HG02610 (cell line): ENCODE measurements at regions not wholly inside any gene's neighbourhood (a gene's known extent, or its start where the extent isn't known, plus 50 kb on each side); places are given as distances from the start of the nearest gene placed in this dataset.
A peak's percentile ranks its signal among the peaks of the same experiment; 100 is the strongest.

Experiments used
- ATAC-seq: cut with Tn5 transposase; IDR thresholded peaks from one replicate; pipeline ENCODE4 v1.9.1; 2021; ENCODE audit warnings: mild to moderate bottlenecking, moderate library complexity; ENCODE audit not compliant: unreplicated experiment

DNA sequence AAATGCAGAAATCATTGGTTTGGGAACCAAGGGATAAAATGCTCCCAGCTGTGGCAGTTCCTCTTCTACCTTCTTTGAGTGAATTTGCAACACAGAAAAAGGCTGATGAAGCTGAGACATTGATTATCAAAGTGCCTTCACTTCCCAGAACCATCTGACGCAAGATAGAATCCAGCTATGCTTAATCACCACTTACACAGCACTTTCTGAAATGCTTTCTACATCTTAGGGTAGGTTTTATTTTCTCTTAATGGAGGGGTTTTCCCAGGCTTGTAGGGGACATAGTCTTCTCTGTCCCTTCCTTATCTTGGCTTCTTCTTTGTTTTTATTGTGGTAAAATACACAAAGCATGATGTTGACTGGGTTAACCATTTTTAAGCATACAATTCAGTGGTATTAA lies 332.6 kb upstream of the ZNF32 start:
- ATAC-seq = no peak

DNA sequence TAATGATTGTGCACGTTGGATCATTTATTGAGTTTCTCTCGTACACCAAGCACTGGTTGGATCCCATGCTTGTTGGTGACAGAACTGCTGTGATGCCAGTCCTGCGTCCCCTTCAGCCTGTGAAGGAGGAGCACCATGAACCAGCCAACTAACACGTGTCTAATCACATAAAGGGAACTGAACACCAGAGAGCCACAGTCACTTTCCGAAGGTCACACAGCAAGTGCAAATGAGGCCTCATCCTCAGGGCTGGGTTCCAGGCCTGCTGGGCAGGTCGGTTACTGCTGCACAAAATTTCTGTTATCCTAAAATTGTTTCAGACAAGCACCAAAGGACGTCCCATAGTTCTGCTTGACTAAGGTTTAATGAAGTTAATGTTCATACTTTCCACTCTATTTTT lies 332.0 kb upstream of the ZNF32 start:
- no peak for ATAC-seq

DNA sequence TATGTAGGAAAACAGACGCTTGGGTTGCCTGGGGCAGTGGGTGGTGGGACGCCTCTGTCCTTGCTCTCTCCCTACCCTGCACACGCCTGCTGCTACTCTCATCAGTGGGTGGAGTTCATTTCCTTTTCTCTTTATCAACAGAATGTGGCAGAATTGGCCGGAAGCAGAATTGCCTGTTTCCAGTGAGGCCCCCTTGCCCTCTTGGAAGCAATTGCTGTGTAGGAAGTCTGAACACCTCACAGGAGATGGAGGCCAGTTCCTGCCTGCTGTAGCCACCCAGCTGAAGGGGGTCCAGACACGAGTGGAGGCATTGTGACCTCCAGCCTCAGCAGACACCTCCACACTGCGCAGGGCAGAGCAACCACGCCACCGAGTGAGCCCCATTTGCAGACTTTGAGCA lies 331.6 kb upstream of the ZNF32 start:
- ATAC-seq = no peak

DNA sequence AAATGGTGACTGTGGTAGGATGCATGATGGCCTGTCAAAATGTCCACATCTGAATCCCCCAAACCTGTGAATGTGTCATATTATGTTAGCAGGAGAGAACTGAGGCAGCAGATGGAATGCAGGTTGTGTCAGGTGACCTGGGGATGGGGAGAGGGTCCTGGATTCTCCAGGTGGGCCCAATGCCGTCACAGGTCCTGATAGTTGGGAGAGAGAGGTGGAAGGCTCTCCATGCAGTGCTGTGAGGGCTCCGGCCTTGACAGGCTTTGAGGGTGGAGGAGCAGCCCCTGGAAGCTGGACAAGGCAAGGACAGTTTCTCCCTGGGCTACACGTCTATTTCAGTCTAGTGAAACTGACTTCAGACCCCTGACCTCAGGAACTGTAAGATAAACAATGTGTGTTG lies 330.9 kb upstream of the ZNF32 start:
- no peak for ATAC-seq

DNA sequence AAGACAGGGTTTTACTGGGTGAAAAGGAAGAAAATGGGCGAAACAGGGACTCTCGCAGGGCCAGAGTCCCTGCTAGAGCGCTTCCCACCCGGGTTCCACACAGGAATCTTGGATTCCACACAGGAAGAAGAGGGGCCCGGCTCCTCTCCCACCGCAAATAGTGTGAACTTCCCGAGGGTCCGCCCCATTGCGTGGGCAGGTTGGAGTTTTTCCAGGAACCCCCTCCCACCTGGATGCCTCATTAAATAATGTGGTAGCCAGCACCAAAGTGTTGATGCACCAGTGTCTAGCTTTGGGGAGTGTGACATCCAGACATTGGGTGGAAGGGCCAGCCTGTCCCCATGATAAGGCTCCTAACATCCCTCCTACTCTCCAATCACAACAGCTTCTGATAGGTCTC lies 330.3 kb upstream of the ZNF32 start:
- ATAC-seq = no peak

DNA sequence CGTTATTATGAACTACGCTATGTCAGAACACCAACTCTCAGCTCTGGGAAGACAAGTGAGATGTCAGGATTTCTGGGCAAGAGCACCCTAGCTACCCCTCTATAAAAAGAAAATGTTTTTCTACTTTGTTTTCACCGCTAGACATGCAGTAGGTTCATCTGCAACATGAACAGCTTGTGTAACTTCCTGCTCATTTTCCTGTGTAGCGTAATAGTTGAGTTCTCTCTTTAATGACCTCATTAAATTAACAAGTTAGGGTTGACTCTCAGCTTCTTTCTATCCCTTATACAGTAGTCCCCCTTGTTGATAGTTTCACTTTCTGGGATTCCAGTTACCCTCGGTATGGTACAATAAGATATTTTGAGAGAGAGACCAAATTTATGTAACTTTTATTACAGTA lies 329.4 kb upstream of the ZNF32 start:
- no peak for ATAC-seq

DNA sequence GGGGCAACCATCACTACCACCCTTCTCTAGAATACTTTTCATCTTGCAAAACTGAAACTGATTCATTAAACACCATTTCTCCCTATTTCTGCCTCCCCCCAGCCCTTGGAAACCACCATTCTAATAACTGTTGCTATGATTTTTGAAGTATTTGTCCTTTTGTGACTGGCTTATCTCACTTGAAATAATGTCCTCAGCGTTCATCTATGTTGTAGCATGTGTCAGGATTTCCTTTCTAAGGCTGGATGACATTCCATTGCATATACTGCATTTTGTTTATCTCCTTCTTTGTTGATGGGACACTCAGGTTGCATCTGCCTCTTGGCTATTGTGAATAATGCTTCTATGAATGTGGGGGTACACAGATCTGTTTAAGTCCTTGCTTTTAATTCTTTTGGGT lies 327.6 kb upstream of the ZNF32 start:
- no peak for ATAC-seq

DNA sequence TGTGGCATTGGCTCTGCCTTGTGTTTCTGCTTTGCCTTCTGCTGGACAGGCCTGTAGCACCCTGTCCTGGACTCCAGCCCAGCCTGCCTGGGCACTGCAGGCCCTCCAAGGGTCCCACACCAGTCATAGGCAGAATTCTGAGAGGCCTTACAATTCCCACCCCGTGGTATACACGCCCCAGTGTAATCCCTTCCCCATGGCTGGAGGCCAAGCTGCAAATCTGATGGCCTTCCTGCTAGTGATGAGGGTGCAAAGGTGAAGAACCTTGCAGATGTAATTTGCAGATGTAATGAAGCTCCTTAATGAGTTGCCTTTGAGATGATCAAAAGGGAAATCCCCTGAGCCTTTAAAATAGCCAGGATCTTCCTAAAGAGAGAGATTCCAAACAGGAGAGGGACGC lies 325.1 kb upstream of the ZNF32 start:
- ATAC-seq = no peak

DNA sequence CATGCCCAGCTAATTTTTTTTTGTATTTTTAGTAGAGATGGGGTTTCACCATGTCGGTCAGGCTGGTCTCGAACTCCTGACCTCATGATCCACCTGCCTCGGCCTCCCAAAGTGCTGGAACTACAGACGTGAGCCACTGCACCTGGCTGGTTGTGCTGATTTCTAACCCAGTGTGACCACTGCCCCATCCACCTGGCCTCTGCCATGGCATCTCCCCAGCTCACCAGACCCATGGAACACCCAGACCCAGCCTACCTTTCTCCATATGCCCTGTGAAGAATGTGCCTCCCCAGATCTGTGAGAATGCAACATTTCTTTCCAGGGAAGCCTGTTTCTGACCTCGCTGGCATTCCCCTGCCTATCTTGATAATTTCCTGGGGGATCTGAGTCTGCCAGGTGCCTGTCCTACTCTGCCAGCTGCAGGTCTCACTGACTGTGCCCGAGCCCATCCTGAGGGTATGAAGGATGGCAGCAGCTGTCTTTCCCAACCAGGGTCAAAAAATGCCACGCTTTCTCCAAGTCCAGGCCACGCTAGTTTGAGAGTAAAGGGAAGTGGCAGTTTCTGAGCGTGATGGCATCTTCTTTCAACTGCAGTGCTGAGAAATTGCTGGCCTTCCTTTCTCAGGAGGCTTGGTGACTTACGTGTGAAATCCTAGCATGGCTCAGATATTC lies 324.4 kb upstream of the ZNF32 start:
- ATAC-seq = no peak

DNA sequence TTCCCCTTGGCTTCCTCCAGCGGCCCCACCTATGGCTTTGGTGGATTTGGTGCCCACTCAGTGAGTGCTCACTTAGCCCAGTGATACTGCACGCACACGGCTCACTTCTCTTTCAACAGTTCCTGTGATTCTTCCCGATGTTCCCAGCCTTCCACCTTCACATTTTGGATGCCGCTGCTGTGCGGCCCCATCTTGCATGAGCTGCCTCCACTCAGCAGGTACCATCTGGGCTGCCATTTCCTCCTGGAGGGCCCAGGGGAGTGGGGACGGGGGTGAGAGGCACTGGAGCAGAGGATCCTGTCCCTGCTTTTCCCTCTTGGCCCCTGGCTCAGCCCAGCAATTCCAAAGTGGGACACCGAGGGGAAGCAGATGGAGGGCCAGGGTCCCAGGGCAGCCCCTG lies 323.3 kb upstream of the ZNF32 start:
- no peak for ATAC-seq

DNA sequence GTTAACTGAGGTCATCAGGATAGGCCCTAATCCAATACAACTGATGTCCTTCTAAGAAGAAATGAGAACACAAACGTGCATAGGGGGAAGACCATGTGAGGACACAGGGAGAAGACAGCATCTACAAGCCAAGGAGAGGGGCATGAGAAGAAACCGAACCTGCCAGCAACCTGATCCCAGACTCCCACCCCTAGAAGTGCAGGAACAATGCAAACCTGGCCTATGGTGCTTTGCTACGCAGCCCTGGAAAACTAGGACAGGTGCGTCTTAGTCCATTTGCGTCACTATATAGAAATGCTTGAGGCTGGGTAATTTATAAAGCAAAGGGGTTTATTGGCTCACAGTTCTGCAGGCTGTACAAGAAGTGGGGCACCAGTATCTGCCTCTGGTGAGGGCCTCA lies 322.6 kb upstream of the ZNF32 start:
- no peak for ATAC-seq

DNA sequence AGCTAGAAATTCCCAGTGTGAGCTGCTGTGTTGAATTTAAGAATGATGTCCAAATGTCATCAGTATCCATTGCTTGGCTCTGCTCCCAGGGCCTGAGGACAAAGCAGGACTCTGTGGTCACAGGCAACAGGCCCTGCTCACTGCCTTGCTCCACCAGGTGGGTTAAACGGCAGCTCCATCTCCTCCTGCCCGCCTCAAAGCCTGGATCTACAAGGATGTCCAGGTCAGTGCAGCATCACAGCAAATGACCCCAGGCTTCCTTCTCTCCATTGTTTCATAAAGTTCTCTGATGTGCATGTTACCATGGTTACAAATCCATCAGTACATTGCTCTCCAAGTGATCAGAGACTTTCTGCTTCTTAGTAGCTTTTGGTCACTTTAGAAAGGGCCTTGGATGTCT lies 322.0 kb upstream of the ZNF32 start:
- no peak for ATAC-seq

DNA sequence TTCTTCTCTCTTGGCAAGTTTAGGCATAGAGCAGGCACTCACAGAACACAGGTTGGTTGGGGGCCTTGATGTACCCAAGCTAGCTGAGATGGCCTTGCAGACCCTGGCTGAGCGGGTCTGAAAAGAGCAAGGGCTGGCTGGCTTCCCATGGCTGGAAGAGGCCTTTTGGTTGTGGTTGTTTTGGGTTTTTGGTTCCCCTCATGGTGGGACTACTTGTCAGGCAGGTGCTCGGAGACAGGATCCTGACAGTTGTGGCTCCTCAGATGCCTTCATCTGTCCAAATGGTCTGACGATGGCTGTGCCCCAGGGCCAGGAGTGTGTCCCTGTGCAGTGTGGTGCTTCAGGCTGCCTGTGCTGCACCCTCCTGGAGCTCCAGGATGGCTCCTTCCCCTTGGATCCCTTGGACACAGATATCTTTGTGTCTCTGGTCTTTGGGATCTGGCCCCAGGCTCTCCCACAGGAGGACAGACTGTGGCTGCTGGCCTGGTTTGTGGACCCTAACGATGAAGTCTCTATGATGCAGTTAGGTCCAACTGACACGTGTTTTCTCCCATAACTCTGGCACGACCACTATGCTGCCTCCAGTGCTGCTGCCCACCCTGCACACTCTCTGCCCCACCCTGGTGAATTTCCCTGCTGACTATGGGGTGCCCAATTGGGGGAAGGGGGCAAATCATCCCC lies 321.5 kb upstream of the ZNF32 start:
- no peak for ATAC-seq

DNA sequence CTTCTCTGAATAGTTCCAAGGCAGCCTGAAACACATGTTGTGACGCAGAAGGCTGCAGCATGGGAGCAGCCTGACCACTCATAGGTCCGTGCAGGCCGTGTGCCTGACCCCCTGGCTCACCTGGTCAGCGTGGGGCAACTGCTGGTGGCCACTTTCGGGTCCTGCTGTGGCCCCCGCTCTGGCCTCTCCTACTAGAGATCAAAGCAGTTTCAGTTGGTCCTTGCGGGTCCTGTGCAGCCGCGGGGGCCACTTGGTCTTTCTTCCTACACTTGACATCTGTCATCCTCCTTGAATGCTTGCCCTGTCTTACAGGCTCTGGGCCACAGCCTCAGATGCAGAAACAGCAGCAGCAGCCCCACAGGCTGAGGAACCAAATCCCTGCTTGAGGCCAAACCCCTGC lies 320.8 kb upstream of the ZNF32 start:
- no peak for ATAC-seq

DNA sequence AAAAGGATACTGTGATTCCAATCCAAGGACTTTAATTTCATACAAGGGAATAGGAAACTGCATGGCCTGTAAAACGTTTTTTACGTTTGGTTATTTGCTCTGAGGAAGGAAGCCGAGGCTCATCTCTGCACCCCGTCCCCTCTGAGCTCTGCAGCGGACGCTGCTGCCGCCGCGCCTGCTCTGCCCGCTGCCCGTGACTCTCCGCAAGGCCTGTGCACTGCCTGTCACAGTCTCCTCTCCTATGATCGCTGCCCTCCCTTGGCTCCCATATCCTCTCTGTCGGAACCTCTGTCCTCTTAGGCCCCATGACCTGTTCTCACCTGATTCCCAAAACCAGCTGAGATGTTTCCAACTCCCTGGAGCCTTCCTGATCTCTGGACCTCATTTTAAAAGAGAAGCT lies 320.3 kb upstream of the ZNF32 start:
- ATAC-seq = no peak

DNA sequence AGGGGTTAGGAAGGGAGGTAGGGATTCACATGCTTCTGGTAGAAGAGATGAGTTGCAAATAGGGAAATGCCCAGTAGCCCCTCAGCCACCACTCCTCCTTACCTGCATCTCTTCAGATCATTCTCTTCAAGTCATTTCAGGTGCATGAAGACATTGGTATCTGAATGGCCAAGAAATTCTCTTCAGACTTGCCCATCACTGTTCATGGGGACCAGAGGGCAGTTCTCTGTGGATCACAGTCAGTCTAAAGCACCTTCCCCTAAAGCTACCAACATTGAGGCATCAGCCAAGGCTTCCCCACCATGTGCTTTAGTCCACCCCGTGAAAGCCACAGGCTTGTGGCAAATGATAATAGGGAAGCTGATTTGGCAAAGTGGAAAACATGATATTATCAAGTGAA lies 319.4 kb upstream of the ZNF32 start:
- no peak for ATAC-seq

DNA sequence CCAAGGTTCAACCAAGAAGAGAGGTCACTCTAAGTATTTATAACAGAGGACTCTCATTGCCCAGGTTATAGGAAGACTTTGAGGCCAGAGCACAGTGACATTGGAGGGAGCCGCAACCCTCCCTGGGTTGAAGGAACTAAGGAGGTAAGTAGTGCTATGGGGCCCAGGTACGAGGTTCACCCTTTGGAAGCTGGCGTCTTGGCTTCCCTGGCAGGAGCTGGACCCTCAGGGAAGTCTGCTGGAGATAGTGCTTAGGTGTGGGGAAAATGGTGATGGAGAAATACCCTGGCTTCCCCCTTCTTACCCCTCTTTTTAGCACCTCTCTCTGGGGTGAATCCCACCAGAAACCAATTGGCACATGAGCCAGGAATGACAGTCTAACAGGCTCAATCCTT lies 317.9 kb upstream of the ZNF32 start:
- ATAC-seq = no peak

DNA sequence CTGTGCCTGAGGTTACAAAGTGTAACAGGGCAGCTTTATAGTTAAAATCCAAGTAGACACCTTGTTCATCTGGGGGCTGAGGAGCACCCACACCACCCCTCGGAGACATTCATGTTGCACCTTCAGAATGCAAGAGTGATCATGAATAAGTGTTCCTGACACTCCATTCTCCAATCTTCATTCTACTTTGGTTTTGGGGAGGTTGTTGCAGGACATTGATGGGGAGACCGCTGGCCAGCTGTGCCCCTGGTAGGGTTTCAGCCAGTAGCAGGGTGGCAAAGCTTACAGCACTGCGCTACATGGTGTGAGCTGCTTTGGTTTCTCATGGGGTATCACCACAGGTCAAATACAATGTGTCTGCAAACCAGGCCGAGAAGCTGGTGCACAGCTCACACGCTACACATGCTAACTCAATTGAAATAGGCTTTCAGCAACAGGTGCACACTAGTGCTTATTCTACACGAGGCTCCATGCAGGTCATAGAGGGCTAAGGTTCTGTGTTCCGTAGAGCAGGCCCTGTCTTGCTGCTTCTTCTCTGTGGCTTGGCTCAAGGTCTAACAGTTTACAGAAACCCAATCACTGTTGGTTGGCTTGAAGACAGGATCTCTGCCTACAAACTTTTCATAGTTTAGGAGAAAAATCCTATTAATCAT lies 317.4 kb upstream of the ZNF32 start:
- ATAC-seq = peak; percentile 22

DNA sequence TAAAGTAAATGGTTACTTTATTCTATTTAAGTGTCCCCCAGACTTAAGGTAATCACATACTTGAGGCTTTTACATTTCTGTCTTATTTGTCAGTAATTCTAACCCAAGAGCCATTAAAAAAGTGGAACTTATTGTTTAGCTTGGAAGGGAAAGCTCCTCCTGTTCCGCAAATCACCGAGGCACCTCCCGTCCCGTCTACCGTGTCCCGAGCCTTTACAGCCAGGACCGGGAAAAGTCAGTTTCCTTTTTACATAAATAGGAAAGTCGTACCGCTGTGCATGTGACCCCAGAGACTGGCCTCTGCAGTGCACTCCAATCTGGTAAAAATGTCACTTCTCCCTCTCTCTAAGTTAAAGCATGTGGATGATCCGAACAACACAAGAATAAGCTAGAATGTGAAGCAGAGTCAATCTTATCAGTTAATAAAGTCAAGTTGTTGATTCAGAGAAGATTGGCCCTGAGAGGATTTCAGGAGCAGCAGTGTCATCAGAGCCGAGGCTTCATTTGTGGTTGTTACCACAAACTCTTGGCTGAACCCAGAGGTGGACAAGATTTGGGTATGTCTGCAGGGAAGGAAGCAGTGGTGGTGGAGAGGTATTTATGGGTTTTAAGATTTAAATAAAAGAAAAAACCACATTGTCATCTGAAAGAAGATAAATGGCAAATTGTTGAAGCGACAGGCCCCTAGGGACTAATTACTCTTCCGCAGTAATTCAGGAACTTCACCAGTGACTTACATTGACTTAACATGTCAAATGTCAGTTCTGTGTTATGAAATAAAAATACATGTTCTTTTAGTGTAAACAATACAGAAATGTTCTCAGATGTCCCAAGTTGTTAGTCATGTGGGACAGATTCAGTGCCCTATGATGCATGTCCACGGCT lies 316.6 kb upstream of the ZNF32 start:
- ATAC-seq = peak; percentile 53

DNA sequence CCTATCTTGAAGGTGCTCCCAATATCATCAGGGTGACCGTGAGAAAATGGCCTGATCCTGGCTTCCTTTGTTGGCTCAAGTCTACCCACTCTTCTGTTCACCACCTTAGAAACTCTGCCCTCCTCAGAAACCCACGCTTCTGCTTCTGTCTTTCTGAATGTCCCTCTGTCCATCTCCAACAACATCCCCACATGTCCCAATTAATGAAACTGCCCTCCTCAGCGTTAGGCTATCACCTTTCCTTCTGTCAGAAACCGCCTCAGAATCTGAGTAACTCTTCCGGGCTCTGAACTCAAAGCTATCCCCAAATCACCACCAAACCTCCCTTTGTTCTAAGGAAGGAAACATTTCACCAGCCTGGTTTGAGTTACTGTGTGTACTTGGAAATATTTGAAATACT lies 315.8 kb upstream of the ZNF32 start:
- no peak for ATAC-seq

DNA sequence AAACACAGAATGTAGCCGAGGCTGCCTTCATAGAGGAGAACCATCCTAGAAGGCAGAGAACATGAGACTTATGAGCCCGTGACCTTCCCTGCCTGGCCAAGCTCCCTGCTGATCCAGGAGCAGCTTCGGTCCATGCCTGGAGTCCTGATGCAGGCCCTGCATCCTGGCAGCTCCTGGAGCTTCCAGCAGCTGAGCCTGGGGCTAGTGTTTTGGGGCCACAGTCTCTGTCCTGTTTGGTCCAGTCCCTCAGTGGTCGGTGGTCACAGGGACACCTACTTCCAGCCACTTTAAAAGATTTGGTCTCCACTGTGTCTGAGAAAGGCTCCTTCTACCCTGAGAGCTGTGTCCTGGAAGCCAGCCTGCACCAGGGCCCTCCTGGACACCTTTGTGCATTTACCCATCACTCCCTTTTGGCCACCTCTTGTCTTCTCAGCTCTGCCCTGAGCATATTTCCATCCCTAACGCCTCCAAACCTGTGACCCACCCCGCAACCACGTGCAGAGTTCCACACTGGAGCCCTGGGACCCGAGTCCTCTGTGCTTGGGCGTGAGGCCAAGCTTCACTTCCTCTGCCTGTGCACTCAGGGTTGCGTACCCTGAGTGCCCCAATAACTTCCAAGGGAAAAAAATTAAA lies 315.2 kb upstream of the ZNF32 start:
- ATAC-seq = no peak
